ENCODE measurements at regions not wholly inside any gene's neighbourhood (a gene's known extent, or its start where the extent isn't known, plus 50 kb on each side); places are given as distances from the start of the nearest gene placed in this dataset.
"Not testable (repeated sequence)": the region's sequence is repeated elsewhere in the genome, so short reads cannot be mapped to it uniquely, and the experiment has no call there.

DNA sequence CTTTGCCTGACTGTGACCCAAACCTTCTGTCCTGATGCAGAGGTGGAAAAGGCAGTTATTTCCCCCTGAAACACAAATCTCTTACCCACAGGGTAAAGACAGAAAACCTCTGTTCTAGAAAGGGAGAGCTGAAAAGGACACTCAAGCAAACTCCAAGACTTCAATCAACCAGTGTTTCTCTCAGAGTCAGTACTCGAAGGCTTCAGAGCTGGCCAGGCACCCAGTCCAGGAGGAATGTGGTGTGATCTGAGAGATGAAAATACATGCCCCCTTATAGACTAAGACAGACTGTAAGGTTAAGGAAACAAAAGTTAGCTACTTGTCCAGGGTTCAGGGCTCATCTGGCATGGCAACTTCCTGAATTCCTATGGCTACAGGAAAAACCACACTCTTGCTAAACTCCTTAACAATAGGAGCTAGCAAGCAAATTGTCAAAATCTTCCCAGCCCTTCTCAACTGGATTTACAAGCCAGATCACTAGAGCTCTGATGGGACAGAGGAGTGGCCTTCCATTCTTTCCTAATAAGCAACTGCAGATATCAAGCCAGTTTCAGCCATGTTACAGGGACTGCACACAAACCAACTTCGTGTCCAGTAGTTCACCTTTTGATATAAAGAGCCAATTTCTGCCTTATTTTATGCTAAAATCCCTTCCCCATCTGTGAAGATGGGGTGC is 110.9 kb downstream of the PPIAL4G start:
- intact Hi-C loops (cut with micrococcal nuclease); H3K4me2 ChIP-seq (ENCODE audit: low read depth, low read length); H3K56ac ChIP-seq (ENCODE audit: extremely low read depth, insufficient read depth, low read length); H3K14ac ChIP-seq (replicated peaks; ENCODE audit: low read depth, low read length); H3K9me3 ChIP-seq (ENCODE audit: control insufficient read depth, insufficient read depth, low read length); dilution Hi-C loops (cut with HindIII; ENCODE audit: low sequenced_read_pairs, unreplicated experiment); BruUV-seq (replicated peaks); H3K27ac ChIP-seq (ENCODE audit: insufficient read depth, low read length); H3K36me3 ChIP-seq (ENCODE audit: control insufficient read depth, insufficient read depth, low read length); in situ Hi-C loops (cut with MboI; ENCODE audit: low sequenced_read_pairs); POLR2A ChIA-PET (ENCODE audit: unreplicated experiment); H2BK5ac ChIP-seq (ENCODE audit: low read depth, low read length, poor library complexity, severe bottlenecking); H3K23ac ChIP-seq (ENCODE audit: low read depth, low read length); H2AK9ac ChIP-seq (replicated peaks; ENCODE audit: low read depth, low read length, poor library complexity); H3K18ac ChIP-seq (ENCODE audit: low read depth, low read length); H4K8ac ChIP-seq (ENCODE audit: low read depth in 2 of 2, low read length in 2 of 2); H2BK20ac ChIP-seq (ENCODE audit: low read depth, low read length); H3K27me3 ChIP-seq (ENCODE audit: control insufficient read depth, insufficient read depth, low read length); H2AK5ac ChIP-seq (ENCODE audit: low read depth, low read length); H4K5ac ChIP-seq (ENCODE audit: low read depth, low read length); H3K9me1 ChIP-seq (ENCODE audit: insufficient read depth, low read length); H3K79me1 ChIP-seq (ENCODE audit: low read depth in 1 of 2, low read length in 2 of 2); H3K4ac ChIP-seq (ENCODE audit: low read depth, low read length); H4K91ac ChIP-seq (ENCODE audit: insufficient read depth, low read depth, low read length); H4K20me1 ChIP-seq (ENCODE audit: insufficient read depth, low read length); CTCF ChIA-PET; H2AFZ ChIP-seq (replicated peaks; ENCODE audit: low read length, poor library complexity); H2BK15ac ChIP-seq (ENCODE audit: low read depth, low read length); DNase-seq; H2BK120ac ChIP-seq (ENCODE audit: low read depth, low read length); H3K9ac ChIP-seq (ENCODE audit: low read depth, low read length); H3K4me3 ChIP-seq (ENCODE audit: insufficient read depth, low read depth, low read length); H3K4me1 ChIP-seq (ENCODE audit: control insufficient read depth, insufficient read depth, low read length): not testable (repeated sequence)
- ATAC-seq (ENCODE audit: low read depth) = 0 out of 2 replicates have a peak, but pooled peaks have one; percentile 22
- WGBS, 2 experiments (ENCODE audit: extremely low coverage in 2 of 2, insufficient read length in 1 of 2) = no CpG with 5 or more reads among the region's 2 CpGs

All from IMR-90 (cell line).